ENCODE measurements at regions not wholly inside any gene's neighbourhood (a gene's known extent, or its start where the extent isn't known, plus 50 kb on each side); places are given as distances from the start of the nearest gene placed in this dataset.

GRCh38 chrX:121863976-121864375, 816.6 kb downstream of the GLUD2 start:
- TF ChIP-seq, protein P1, sequence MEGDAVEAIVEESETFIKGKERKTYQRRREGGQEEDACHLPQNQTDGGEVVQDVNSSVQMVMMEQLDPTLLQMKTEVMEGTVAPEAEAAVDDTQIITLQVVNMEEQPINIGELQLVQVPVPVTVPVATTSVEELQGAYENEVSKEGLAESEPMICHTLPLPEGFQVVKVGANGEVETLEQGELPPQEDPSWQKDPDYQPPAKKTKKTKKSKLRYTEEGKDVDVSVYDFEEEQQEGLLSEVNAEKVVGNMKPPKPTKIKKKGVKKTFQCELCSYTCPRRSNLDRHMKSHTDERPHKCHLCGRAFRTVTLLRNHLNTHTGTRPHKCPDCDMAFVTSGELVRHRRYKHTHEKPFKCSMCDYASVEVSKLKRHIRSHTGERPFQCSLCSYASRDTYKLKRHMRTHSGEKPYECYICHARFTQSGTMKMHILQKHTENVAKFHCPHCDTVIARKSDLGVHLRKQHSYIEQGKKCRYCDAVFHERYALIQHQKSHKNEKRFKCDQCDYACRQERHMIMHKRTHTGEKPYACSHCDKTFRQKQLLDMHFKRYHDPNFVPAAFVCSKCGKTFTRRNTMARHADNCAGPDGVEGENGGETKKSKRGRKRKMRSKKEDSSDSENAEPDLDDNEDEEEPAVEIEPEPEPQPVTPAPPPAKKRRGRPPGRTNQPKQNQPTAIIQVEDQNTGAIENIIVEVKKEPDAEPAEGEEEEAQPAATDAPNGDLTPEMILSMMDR (IDR thresholded peaks at IDR 0.05; ENCODE audit: low read depth, low read length, poor library complexity, severe bottlenecking), result no peak
- TF ChIP-seq EZH2phosphoT487 (IDR thresholded peaks at IDR 0.05; ENCODE audit: borderline replicate concordance, low read length), result no peak
